Keratinocyte (primary cell): ENCODE measurements at regions not wholly inside any gene's neighbourhood (a gene's known extent, or its start where the extent isn't known, plus 50 kb on each side); places are given as distances from the start of the nearest gene placed in this dataset.

ENCODE experiments used
- DNase-seq: peaks from one replicate; pipeline ENCODE4 v3.0.0-alpha.2; 2011; ENCODE audit warnings: low read depth, missing footprints, low spot score
- FAIRE-seq: peaks from 2 replicates; lab custom pipeline; 2011; peaks lifted over from hg19 to GRCh38; lab: Jason Lieb, UNC
- H2AFZ ChIP-seq: 2 replicates; pipeline ENCODE4 v1.6.0; 2012; ENCODE audit warnings: low read length, control low read depth, inconsistent platforms; ENCODE audit not compliant: control insufficient read depth
- H3K27ac ChIP-seq: 2 replicates; pipeline ENCODE4 v1.5.1; 2011; ENCODE audit warnings: low read length; ENCODE audit not compliant: control insufficient read depth, insufficient read depth
- H3K27me3 ChIP-seq: 3 replicates; pipeline ENCODE4 v1.6.0; 2011; ENCODE audit warnings: low read length; ENCODE audit not compliant: control insufficient read depth, insufficient read depth; ENCODE audit errors: extremely low read depth
- H3K36me3 ChIP-seq, 2 experiments: 2 replicates in 1 of 2; 3 replicates in 1 of 2; pipeline ENCODE4 v1.5.1; 2011; ENCODE audit warnings: low read length in 2 of 2, mild to moderate bottlenecking in 1 of 2; ENCODE audit not compliant: control insufficient read depth in 2 of 2, insufficient read depth in 2 of 2; ENCODE audit errors: extremely low read depth in 1 of 2
- H3K4me1 ChIP-seq: 3 replicates; pipeline ENCODE4 v1.5.1; 2011; ENCODE audit warnings: low read length; ENCODE audit not compliant: control insufficient read depth, insufficient read depth; ENCODE audit errors: extremely low read depth
- H3K4me2 ChIP-seq: 3 replicates; pipeline ENCODE4 v1.6.0; 2011; ENCODE audit warnings: low read depth, low read length; ENCODE audit not compliant: control insufficient read depth, insufficient read depth; ENCODE audit errors: extremely low read depth
- H3K4me3 ChIP-seq, 3 experiments: fragments of 200-600 bp in 1 of 3; sonication (generic) in 1 of 3; 2 replicates in 2 of 3; 3 replicates in 1 of 3; pipeline ENCODE4 v1.5.1; 2011 to 2016; ENCODE audit warnings: low read length in 3 of 3, mild to moderate bottlenecking in 3 of 3, control low read depth in 2 of 3, inconsistent platforms in 1 of 3, low read depth in 1 of 3, mixed read lengths in 1 of 3, mixed run types in 1 of 3, moderate library complexity in 1 of 3; ENCODE audit not compliant: control insufficient read depth in 2 of 3, insufficient read depth in 2 of 3; ENCODE audit errors: extremely low read depth in 1 of 3
- H3K79me2 ChIP-seq: 2 replicates; pipeline ENCODE4 v1.6.0; 2012; ENCODE audit warnings: low read length; ENCODE audit not compliant: control insufficient read depth, insufficient read depth
- H3K9ac ChIP-seq: 3 replicates; pipeline ENCODE4 v1.6.0; 2011; ENCODE audit warnings: low read length; ENCODE audit not compliant: control insufficient read depth, insufficient read depth; ENCODE audit errors: extremely low read depth
- H3K9me1 ChIP-seq: 3 replicates; pipeline ENCODE4 v1.6.0; 2011; ENCODE audit warnings: low read length; ENCODE audit not compliant: control insufficient read depth, insufficient read depth; ENCODE audit errors: extremely low read depth
- H3K9me3 ChIP-seq: 2 replicates; pipeline ENCODE4 v1.5.1; 2012; ENCODE audit warnings: low read depth, low read length; ENCODE audit not compliant: control insufficient read depth
- H4K20me1 ChIP-seq: 3 replicates; pipeline ENCODE4 v1.6.0; 2011; ENCODE audit warnings: low read length; ENCODE audit not compliant: control insufficient read depth, insufficient read depth; ENCODE audit errors: extremely low read depth
- CTCF ChIP-seq, 3 experiments: IDR thresholded peaks in 1 of 3; conservative IDR thresholded peaks in 1 of 3; optimal IDR thresholded peaks in 1 of 3; 2 replicates in 2 of 3; 3 replicates in 1 of 3; pipeline versions ENCODE3 to v1.5.1; 2011; ENCODE audit warnings: low read length in 3 of 3, mild to moderate bottlenecking in 3 of 3, moderate library complexity in 2 of 3, control low read depth in 1 of 3, inconsistent platforms in 1 of 3; ENCODE audit not compliant: insufficient read depth in 2 of 3; ENCODE audit errors: extremely low read depth in 1 of 3
- EZH2 ChIP-seq: IDR thresholded peaks from one replicate; pipeline ENCODE4 v1.6.1; 2012; ENCODE audit warnings: inconsistent platforms, mild to moderate bottlenecking, low read length, moderate library complexity
- dilution Hi-C: fragments of 300-500 bp; cut with MboI; formaldehyde crosslinking; loops from one replicate; pipeline ENCODE4 v1.7.0; 2020; ENCODE audit warnings: low sequenced_read_pairs; ENCODE audit not compliant: extremely low pct_ligation_motif_present

GRCh38 chr3:151987893-151988292 lies 114.5 kb downstream of the SUCNR1 start:
- no peaks in the 10 kb centered on the region for H3K27me3 ChIP-seq
- DNase-seq (no peak), FAIRE-seq (no peak)
- no peak overlapping the region for H3K27ac ChIP-seq
- no peak for TF ChIP-seq EZH2
- TF ChIP-seq CTCF (optimal IDR thresholded peaks at IDR 0.05 in 1 of 3, IDR thresholded peaks at IDR 0.05 in 1 of 3, conservative IDR thresholded peaks at IDR 0.05 in 1 of 3; ENCODE audit: extremely low read depth in 1 of 3, insufficient read depth in 2 of 3, low read length in 3 of 3) = no peak
- H3K4me2 ChIP-seq = no peak overlapping the region
- H3K4me3 ChIP-seq = no peak overlapping the region
- H3K9me3 ChIP-seq = no peaks in the 10 kb centered on the region
- H3K79me2 ChIP-seq = no peaks in the 10 kb centered on the region
- dilution Hi-C loops = no loop called here
- H3K36me3 ChIP-seq = no peaks in the 10 kb centered on the region
- no peaks in the 10 kb centered on the region for H3K4me1 ChIP-seq
- no peak overlapping the region for H2AFZ ChIP-seq
- H4K20me1 ChIP-seq = no peaks in the 10 kb centered on the region
- no peaks in the 10 kb centered on the region for H3K9me1 ChIP-seq
- no peak overlapping the region for H3K9ac ChIP-seq

GRCh38 chr3:151989621-151990020 lies 116.2 kb downstream of the SUCNR1 start:
- H3K9ac ChIP-seq = no peak overlapping the region
- H3K4me2 ChIP-seq = no peak overlapping the region
- no peaks in the 10 kb centered on the region for H3K27me3 ChIP-seq
- no peaks in the 10 kb centered on the region for H3K79me2 ChIP-seq
- no peaks in the 10 kb centered on the region for H3K36me3 ChIP-seq
- H3K4me3 ChIP-seq = no peak overlapping the region
- no peaks in the 10 kb centered on the region for H4K20me1 ChIP-seq
- DNase-seq = no peak
- no peaks in the 10 kb centered on the region for H3K9me1 ChIP-seq
- no peak overlapping the region for H2AFZ ChIP-seq
- no peak for FAIRE-seq
- H3K4me1 ChIP-seq = no peaks in the 10 kb centered on the region
- dilution Hi-C loops = no loop called here
- H3K27ac ChIP-seq = no peak overlapping the region
- TF ChIP-seq CTCF (optimal IDR thresholded peaks at IDR 0.05 in 1 of 3, IDR thresholded peaks at IDR 0.05 in 1 of 3, conservative IDR thresholded peaks at IDR 0.05 in 1 of 3; ENCODE audit: extremely low read depth in 1 of 3, insufficient read depth in 2 of 3, low read length in 3 of 3) = no peak
- no peak for TF ChIP-seq EZH2
- H3K9me3 ChIP-seq = no peaks in the 10 kb centered on the region
